ENCODE measurements at regions not wholly inside any gene's neighbourhood (a gene's known extent, or its start where the extent isn't known, plus 50 kb on each side); places are given as distances from the start of the nearest gene placed in this dataset.

DNA sequence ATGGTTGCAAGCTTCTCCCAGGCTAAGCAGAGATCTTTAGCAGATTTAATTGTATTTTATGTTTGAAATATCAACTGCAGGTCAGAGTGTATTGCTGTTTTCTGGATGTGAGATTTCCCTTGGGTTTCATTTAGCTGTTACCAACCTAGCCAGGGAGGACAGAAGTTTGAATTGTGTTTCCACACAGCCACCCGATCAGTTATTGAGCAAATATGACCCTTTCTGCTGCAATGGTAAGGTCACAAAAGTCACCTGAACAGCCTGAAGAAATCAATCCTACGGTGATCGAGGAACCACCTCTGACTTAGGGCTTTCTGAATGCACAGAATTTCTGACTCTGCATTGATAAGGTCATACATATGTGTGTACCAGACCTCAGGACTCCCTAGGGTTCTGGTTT lies 419.9 kb downstream of the MAN2A1 start:
- Mint-ChIP-seq H3K36me3 (ENCODE audit: insufficient read depth, unreplicated experiment) (no peaks in the 10 kb centered on the region), H3K4me3 (ENCODE audit: unreplicated experiment) (no peak overlapping the region), H3K27ac (ENCODE audit: unreplicated experiment) (no peak overlapping the region), H3K4me1 (ENCODE audit: low read depth, unreplicated experiment) (no peaks in the 10 kb centered on the region), H3K27me3 (ENCODE audit: insufficient read depth, unreplicated experiment) (no peaks in the 10 kb centered on the region), H3K9me3 (ENCODE audit: unreplicated experiment) (no peaks in the 10 kb centered on the region)
- Histone ChIP-seq H3K27me3 (replicated peaks; ENCODE audit: control insufficient read depth, insufficient read depth, low read length) (no peaks in the 10 kb centered on the region), H3K4me3 (ENCODE audit: low read depth, low read length) (no peak overlapping the region), H3K36me3 (ENCODE audit: control insufficient read depth, insufficient read depth, low read length) (no peaks in the 10 kb centered on the region), H3K9me3 (no peaks in the 10 kb centered on the region), H3K4me1 (no peaks in the 10 kb centered on the region)
- ChIA-PET POLR2A (no interaction called here), CTCF (no interaction called here)
- no peak for DNase-seq
- no TSS peak for BruUV-seq (replicated peaks)
- TF ChIP-seq, protein P1, sequence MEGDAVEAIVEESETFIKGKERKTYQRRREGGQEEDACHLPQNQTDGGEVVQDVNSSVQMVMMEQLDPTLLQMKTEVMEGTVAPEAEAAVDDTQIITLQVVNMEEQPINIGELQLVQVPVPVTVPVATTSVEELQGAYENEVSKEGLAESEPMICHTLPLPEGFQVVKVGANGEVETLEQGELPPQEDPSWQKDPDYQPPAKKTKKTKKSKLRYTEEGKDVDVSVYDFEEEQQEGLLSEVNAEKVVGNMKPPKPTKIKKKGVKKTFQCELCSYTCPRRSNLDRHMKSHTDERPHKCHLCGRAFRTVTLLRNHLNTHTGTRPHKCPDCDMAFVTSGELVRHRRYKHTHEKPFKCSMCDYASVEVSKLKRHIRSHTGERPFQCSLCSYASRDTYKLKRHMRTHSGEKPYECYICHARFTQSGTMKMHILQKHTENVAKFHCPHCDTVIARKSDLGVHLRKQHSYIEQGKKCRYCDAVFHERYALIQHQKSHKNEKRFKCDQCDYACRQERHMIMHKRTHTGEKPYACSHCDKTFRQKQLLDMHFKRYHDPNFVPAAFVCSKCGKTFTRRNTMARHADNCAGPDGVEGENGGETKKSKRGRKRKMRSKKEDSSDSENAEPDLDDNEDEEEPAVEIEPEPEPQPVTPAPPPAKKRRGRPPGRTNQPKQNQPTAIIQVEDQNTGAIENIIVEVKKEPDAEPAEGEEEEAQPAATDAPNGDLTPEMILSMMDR (IDR thresholded peaks at IDR 0.05; ENCODE audit: insufficient read depth in 1 of 2, low read depth in 1 of 2, low read length in 1 of 2, severe bottlenecking in 1 of 2, unreplicated experiment in 1 of 2): no peak
- intact Hi-C loops (cut with micrococcal nuclease; ENCODE audit: unreplicated experiment): no loop called here

DNA sequence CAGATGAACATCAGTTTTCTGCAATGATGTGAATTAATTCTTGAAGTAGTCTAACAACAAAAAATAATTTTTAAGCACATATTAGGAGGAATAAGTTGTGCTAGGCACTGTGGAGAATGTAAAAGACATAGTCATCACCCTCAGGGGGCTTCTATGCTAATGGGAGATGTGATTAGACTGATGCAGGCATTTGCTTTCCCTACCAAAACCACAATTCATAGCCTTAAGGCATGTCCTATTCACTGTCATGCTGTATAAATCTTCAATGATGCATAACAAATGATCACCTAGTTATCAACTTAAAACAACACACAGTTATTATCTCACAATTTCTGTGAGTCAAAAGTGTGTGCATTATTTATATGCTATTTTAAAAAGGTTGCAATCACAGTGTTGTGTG lies 422.6 kb downstream of the MAN2A1 start:
- intact Hi-C loops (cut with micrococcal nuclease; ENCODE audit: unreplicated experiment): no loop called here

DNA sequence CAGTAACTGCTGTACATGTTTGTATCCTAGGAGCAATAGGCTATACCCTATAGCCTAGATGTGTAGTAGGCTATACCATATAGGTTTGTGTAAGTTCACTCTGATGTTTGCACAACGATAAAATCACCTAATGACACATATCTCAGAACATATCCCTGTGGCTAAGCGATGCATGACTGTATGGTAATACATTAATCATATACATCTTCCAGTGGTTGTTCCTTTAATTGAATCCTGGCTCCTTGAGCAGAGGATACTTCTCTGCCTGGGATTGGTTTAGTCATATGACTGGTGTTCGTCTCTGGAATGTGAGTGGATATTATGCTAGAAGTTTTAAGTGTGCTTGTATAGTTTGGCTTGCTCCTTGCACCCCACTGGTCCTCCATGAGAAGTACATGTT lies 425.8 kb downstream of the MAN2A1 start:
- ChIA-PET POLR2A (no interaction called here), CTCF (no interaction called here)
- BruUV-seq (replicated peaks): no TSS peak
- H3K27me3 Mint-ChIP-seq (ENCODE audit: insufficient read depth, unreplicated experiment): peaks cover 4% of the 10 kb centered on the region
- TF ChIP-seq, protein P1 (IDR thresholded peaks at IDR 0.05; ENCODE audit: insufficient read depth in 1 of 2, low read depth in 1 of 2, low read length in 1 of 2, severe bottlenecking in 1 of 2, unreplicated experiment in 1 of 2): no peak
- Histone ChIP-seq H3K9me3 (no peaks in the 10 kb centered on the region), H3K4me1 (no peaks in the 10 kb centered on the region), H3K4me3 (ENCODE audit: low read depth, low read length) (no peak overlapping the region), H3K36me3 (ENCODE audit: control insufficient read depth, insufficient read depth, low read length) (no peaks in the 10 kb centered on the region), H3K27me3 (replicated peaks; ENCODE audit: control insufficient read depth, insufficient read depth, low read length) (no peaks in the 10 kb centered on the region)
- no peak for DNase-seq
- H3K9me3 Mint-ChIP-seq (ENCODE audit: unreplicated experiment): peaks cover 18% of the 10 kb centered on the region
- no peaks in the 10 kb centered on the region for H3K36me3 Mint-ChIP-seq (ENCODE audit: insufficient read depth, unreplicated experiment)
- H3K4me3 Mint-ChIP-seq (ENCODE audit: unreplicated experiment): no peak overlapping the region
- H3K4me1 Mint-ChIP-seq (ENCODE audit: low read depth, unreplicated experiment): no peaks in the 10 kb centered on the region
- intact Hi-C loops (cut with micrococcal nuclease; ENCODE audit: unreplicated experiment): no loop called here
- H3K27ac Mint-ChIP-seq (ENCODE audit: unreplicated experiment): no peak overlapping the region

More for the DNA sequence above, 422.6 kb downstream of the MAN2A1 start:
- no peaks in the 10 kb centered on the region for H3K27me3 ChIP-seq (replicated peaks; ENCODE audit: control insufficient read depth, insufficient read depth, low read length)
- ChIA-PET CTCF (no interaction called here), POLR2A (no interaction called here)
- no peak overlapping the region for H3K27ac Mint-ChIP-seq (ENCODE audit: unreplicated experiment)
- H3K4me3 ChIP-seq (ENCODE audit: low read depth, low read length): no peak overlapping the region
- H3K4me1 ChIP-seq: no peaks in the 10 kb centered on the region
- DNase-seq: no peak
- H3K9me3 Mint-ChIP-seq (ENCODE audit: unreplicated experiment): no peaks in the 10 kb centered on the region
- H3K27me3 Mint-ChIP-seq (ENCODE audit: insufficient read depth, unreplicated experiment): no peaks in the 10 kb centered on the region
- no peaks in the 10 kb centered on the region for H3K36me3 Mint-ChIP-seq (ENCODE audit: insufficient read depth, unreplicated experiment)
- no TSS peak for BruUV-seq (replicated peaks)
- no peaks in the 10 kb centered on the region for H3K4me1 Mint-ChIP-seq (ENCODE audit: low read depth, unreplicated experiment)
- TF ChIP-seq, protein P1 (IDR thresholded peaks at IDR 0.05; ENCODE audit: insufficient read depth in 1 of 2, low read depth in 1 of 2, low read length in 1 of 2, severe bottlenecking in 1 of 2, unreplicated experiment in 1 of 2): no peak
- no peaks in the 10 kb centered on the region for H3K9me3 ChIP-seq
- no peaks in the 10 kb centered on the region for H3K36me3 ChIP-seq (ENCODE audit: control insufficient read depth, insufficient read depth, low read length)
- no peak overlapping the region for H3K4me3 Mint-ChIP-seq (ENCODE audit: unreplicated experiment)
